ENCODE measurements at regions not wholly inside any gene's neighbourhood (a gene's known extent, or its start where the extent isn't known, plus 50 kb on each side); places are given as distances from the start of the nearest gene placed in this dataset.

GRCh38 chr11:26102325-26102724, 229.6 kb upstream of the ANO3 start:
- Histone ChIP-seq H3K9me3 (no peaks in the 10 kb centered on the region), H3K4me3 (no peak overlapping the region), H3K4me1 (no peaks in the 10 kb centered on the region), H3K36me3 (no peaks in the 10 kb centered on the region), H3K27me3 (no peaks in the 10 kb centered on the region), H3K27ac (no peak overlapping the region)
- WGBS (ENCODE audit: insufficient coverage, low coverage, low lambda C conversion rate, missing lambda C conversion rate), result 53% methylated on average over 5 of the region's 5 CpGs
- TF ChIP-seq CTCF (IDR thresholded peaks at IDR 0.05) (no peak), POLR2A (IDR thresholded peaks at IDR 0.05) (no peak)
- ATAC-seq (no peak), DNase-seq (no peak)
- intact Hi-C loops (cut with DNase I), result no loop called here

- Histone ChIP-seq H3K9me3 (no peaks in the 10 kb centered on the region), H3K27me3 (no peaks in the 10 kb centered on the region), H3K27ac (no peak overlapping the region), H3K36me3 (no peaks in the 10 kb centered on the region), H3K4me1 (no peaks in the 10 kb centered on the region), H3K4me3 (no peak overlapping the region)
- WGBS (ENCODE audit: insufficient coverage, low coverage, low lambda C conversion rate, missing lambda C conversion rate), result 37% methylated on average over 4 of the region's 4 CpGs
- intact Hi-C loops (cut with DNase I), result no loop called here
- DNase-seq (no peak), ATAC-seq (no peak)
- TF ChIP-seq CTCF (IDR thresholded peaks at IDR 0.05) (no peak), POLR2A (IDR thresholded peaks at IDR 0.05) (no peak)
Measured at GRCh38 chr11:26105762-26106423, 226.0 kb upstream of the ANO3 start.

- H3K4me1 ChIP-seq, result no peaks in the 10 kb centered on the region
- H3K36me3 ChIP-seq, result no peaks in the 10 kb centered on the region
- no peaks in the 10 kb centered on the region for H3K9me3 ChIP-seq
- TF ChIP-seq CTCF (IDR thresholded peaks at IDR 0.05), result no peak
- TF ChIP-seq POLR2A (IDR thresholded peaks at IDR 0.05), result no peak
- H3K4me3 ChIP-seq, result no peak overlapping the region
- intact Hi-C loops (cut with DNase I), result no loop called here
- no peak overlapping the region for H3K27ac ChIP-seq
- DNase-seq (no peak), ATAC-seq (no peak)
- WGBS (ENCODE audit: insufficient coverage, low coverage, low lambda C conversion rate, missing lambda C conversion rate), result 90% methylated on average over 1 of the region's 1 CpG
- no peaks in the 10 kb centered on the region for H3K27me3 ChIP-seq
Measured at GRCh38 chr11:26106726-26107125, 225.2 kb upstream of the ANO3 start.

GRCh38 chr11:26109658-26110368, 222.1 kb upstream of the ANO3 start:
- Histone ChIP-seq H3K4me1 (no peaks in the 10 kb centered on the region), H3K27me3 (no peaks in the 10 kb centered on the region), H3K27ac (no peak overlapping the region), H3K36me3 (no peaks in the 10 kb centered on the region), H3K4me3 (no peak overlapping the region), H3K9me3 (no peaks in the 10 kb centered on the region)
- no peak for DNase-seq
- ATAC-seq, result no peak
- 27% methylated on average over 2 of the region's 2 CpGs for WGBS (ENCODE audit: insufficient coverage, low coverage, low lambda C conversion rate, missing lambda C conversion rate)
- intact Hi-C loops (cut with DNase I), result no loop called here
- TF ChIP-seq POLR2A (IDR thresholded peaks at IDR 0.05) (no peak), CTCF (IDR thresholded peaks at IDR 0.05) (no peak)
